DND-41 (cell line): ENCODE measurements at regions not wholly inside any gene's neighbourhood (a gene's known extent, or its start where the extent isn't known, plus 50 kb on each side); places are given as distances from the start of the nearest gene placed in this dataset.

Experiments
- ATAC-seq: fragments of 200-7000 bp; cut with Tn5 transposase; 3 replicates; pipeline ENCODE4 v1.9.1; 2021; ENCODE audit warnings: low read depth; ENCODE audit not compliant: insufficient read depth
- DNase-seq: peaks from one replicate; pipeline ENCODE4 v3.0.0-alpha.2; 2020
- H2AFZ ChIP-seq: 2 replicates; pipeline ENCODE4 v1.6.0; 2012; ENCODE audit warnings: low read depth, low read length
- H3K27ac ChIP-seq: 2 replicates; pipeline ENCODE4 v1.5.1; 2012; ENCODE audit warnings: low read length, inconsistent platforms
- H3K27me3 ChIP-seq: fragments of 200-600 bp; sonication (generic); 2 replicates; pipeline ENCODE4 v1.6.0; 2012; ENCODE audit warnings: low read length, mild to moderate bottlenecking, inconsistent platforms; ENCODE audit not compliant: insufficient read depth, poor library complexity
- H3K36me3 ChIP-seq: 2 replicates; pipeline ENCODE4 v1.5.1; 2012; ENCODE audit warnings: low read length, inconsistent platforms; ENCODE audit not compliant: insufficient read depth
- H3K4me1 ChIP-seq: 2 replicates; pipeline ENCODE4 v1.5.1; 2012; ENCODE audit warnings: mild to moderate bottlenecking, low read length; ENCODE audit not compliant: insufficient read depth
- H3K4me2 ChIP-seq: 2 replicates; pipeline ENCODE4 v1.6.0; 2012; ENCODE audit warnings: mild to moderate bottlenecking, moderate library complexity, low read length, inconsistent platforms; ENCODE audit not compliant: insufficient read depth
- H3K4me3 ChIP-seq, 2 experiments: fragments of 200-600 bp in 1 of 2; shearing (Covaris generic) in 1 of 2; 2 replicates each; pipeline ENCODE4 v1.5.1; 2012 to 2016; ENCODE audit warnings: inconsistent platforms in 2 of 2, low read length in 2 of 2, mild to moderate bottlenecking in 2 of 2, low read depth in 1 of 2, moderate library complexity in 1 of 2
- H3K79me2 ChIP-seq: 2 replicates; pipeline ENCODE4 v1.6.0; 2012; ENCODE audit warnings: low read length, inconsistent platforms; ENCODE audit not compliant: insufficient read depth
- H3K9ac ChIP-seq: 2 replicates; pipeline ENCODE4 v1.6.0; 2012; ENCODE audit warnings: low read depth, mild to moderate bottlenecking, inconsistent platforms, low read length, moderate library complexity
- H3K9me3 ChIP-seq: 2 replicates; pipeline ENCODE4 v1.5.1; 2012; ENCODE audit warnings: low read length, moderate library complexity, mild to moderate bottlenecking, inconsistent platforms; ENCODE audit not compliant: insufficient read depth, severe bottlenecking
- H4K20me1 ChIP-seq: 2 replicates; pipeline ENCODE4 v1.6.0; 2012; ENCODE audit warnings: low read length; ENCODE audit not compliant: insufficient read depth
- CTCF ChIP-seq: IDR thresholded peaks from 2 replicates; pipeline ENCODE4 v1.5.1; 2012; ENCODE audit warnings: borderline replicate concordance, low read length, moderate library complexity, mild to moderate bottlenecking; ENCODE audit not compliant: poor library complexity, severe bottlenecking; ENCODE audit errors: extremely low read depth
- EZH2 ChIP-seq: IDR thresholded peaks from 3 replicates; pipeline ENCODE4 v1.6.1; 2012; ENCODE audit warnings: borderline replicate concordance, low read depth, mild to moderate bottlenecking, moderate library complexity, low read length, inconsistent platforms; ENCODE audit not compliant: severe bottlenecking

- Histone ChIP-seq H3K9me3 (peaks cover 5% of the 10 kb centered on the region), H3K9ac (no peak overlapping the region), H3K27me3 (no peaks in the 10 kb centered on the region), H3K4me2 (no peak overlapping the region), H3K4me3 (no peak overlapping the region), H3K36me3 (no peaks in the 10 kb centered on the region), H3K27ac (no peak overlapping the region), H3K4me1 (no peaks in the 10 kb centered on the region), H4K20me1 (no peaks in the 10 kb centered on the region), H2AFZ (no peak overlapping the region), H3K79me2 (no peaks in the 10 kb centered on the region)
- TF ChIP-seq EZH2 (no peak), CTCF (no peak)
- DNase-seq (no peak), ATAC-seq (no peak)
These were observed 419.7 kb upstream of the CNTN5 start for GRCh38 chr11:98600786-98601773.

- DNase-seq (no peak), ATAC-seq (no peak)
- H3K79me2 ChIP-seq, result no peaks in the 10 kb centered on the region
- H3K4me2 ChIP-seq, result no peak overlapping the region
- TF ChIP-seq EZH2 (no peak), CTCF (no peak)
- no peaks in the 10 kb centered on the region for H3K36me3 ChIP-seq
- no peak overlapping the region for H3K27ac ChIP-seq
- no peak overlapping the region for H2AFZ ChIP-seq
- H3K4me1 ChIP-seq, result no peaks in the 10 kb centered on the region
- H3K4me3 ChIP-seq, result no peak overlapping the region
- no peak overlapping the region for H3K9ac ChIP-seq
- no peaks in the 10 kb centered on the region for H4K20me1 ChIP-seq
- no peaks in the 10 kb centered on the region for H3K27me3 ChIP-seq
- H3K9me3 ChIP-seq, result no peaks in the 10 kb centered on the region
These were observed 404.6 kb upstream of the CNTN5 start for GRCh38 chr11:98616098-98616655.

- TF ChIP-seq EZH2 (no peak), CTCF (no peak)
- ATAC-seq (no peak), DNase-seq (no peak)
These were observed 399.0 kb upstream of the CNTN5 start for GRCh38 chr11:98621767-98622166.

More at GRCh38 chr11:98621767-98622166, 399.0 kb upstream of the CNTN5 start:
- Histone ChIP-seq H3K9ac (no peak overlapping the region), H3K27me3 (no peaks in the 10 kb centered on the region), H3K4me1 (no peaks in the 10 kb centered on the region), H3K9me3 (no peaks in the 10 kb centered on the region), H3K79me2 (no peaks in the 10 kb centered on the region), H3K4me3 (no peak overlapping the region), H2AFZ (no peak overlapping the region), H3K4me2 (no peak overlapping the region), H3K36me3 (no peaks in the 10 kb centered on the region), H4K20me1 (no peaks in the 10 kb centered on the region), H3K27ac (no peak overlapping the region)
